ENCODE measurements at regions not wholly inside any gene's neighbourhood (a gene's known extent, or its start where the extent isn't known, plus 50 kb on each side); places are given as distances from the start of the nearest gene placed in this dataset.

DNA sequence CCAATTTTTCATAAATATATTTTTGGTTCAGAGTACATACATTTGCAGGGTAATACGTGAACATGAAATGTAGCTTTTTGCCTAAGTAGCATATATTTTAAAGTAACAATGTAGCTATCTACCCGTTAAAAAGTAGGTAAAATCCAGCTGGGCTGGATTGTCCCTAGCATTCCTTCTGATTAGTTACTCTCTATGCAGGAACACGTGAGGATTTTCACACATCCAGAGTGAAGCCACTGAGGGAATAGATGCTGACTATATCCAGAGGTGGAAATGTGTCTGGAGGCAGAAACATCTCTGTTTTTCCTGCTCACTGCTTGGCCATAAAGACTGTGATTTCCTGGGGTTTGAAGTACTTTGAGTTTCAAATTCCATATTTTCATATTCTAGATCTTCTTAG is 338.9 kb upstream of the KIAA1217 start:
- peaks cover 22% of the 10 kb centered on the region for H3K4me1 ChIP-seq (ENCODE audit: control insufficient read depth, insufficient read depth, low read length)
- H3K36me3 ChIP-seq (ENCODE audit: control insufficient read depth, insufficient read depth, low read length) = no peaks in the 10 kb centered on the region
- H3K9ac ChIP-seq (ENCODE audit: low read depth, low read length) = no peak overlapping the region
- H3K4me3 ChIP-seq (ENCODE audit: low read depth, low read length) = no peak overlapping the region
- H3K27me3 ChIP-seq (ENCODE audit: control insufficient read depth, insufficient read depth, low read length) = no peaks in the 10 kb centered on the region
- no peak overlapping the region for H3K27ac ChIP-seq (ENCODE audit: low read depth, low read length)
- H3K9me3 ChIP-seq (ENCODE audit: control insufficient read depth, insufficient read depth, low read length) = no peaks in the 10 kb centered on the region

DNA sequence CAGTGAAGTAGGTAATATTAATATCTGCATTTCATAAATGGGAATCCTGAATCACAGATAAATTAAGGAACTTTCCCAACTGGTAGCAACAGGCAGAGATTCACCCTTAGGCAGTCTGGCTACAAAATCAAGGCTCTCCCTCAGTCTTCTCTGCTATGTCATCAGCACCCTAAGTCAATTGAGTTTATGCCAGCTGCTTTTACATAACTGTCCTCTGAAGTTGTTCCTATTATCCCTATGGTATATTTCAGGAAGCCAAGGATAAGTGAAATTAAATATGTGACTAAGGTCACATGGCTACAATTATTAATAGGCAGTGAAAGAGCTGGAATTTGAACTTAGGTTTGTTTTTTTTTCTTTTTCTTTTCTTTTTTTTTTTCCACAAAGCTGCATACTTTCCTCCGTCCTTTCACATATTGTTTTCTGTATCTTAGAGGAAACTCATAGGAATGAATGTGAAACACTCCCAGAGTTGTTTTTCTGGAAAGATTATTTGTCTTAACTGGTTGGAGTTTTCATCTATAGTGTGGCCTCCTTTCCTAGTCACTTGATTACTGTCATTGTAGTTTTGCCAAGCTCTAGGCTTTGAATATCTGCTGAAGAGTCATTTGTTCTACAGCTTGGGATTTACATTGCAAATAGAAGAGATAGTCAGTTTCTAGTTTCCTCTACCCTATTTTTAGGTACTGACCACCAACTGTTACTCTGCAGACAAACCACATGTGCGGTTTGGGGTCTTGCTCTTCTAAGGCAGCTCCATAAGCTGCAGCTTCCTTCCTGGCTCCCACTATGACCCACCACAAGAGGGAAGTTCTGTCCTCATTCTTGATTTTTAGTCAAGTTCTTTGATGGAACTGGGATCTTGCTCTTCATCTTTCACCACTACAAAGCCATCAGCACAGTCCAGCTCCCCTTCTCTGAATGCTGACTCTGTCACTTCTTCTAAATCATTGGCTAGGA is 338.0 kb upstream of the KIAA1217 start:
- Histone ChIP-seq H3K9ac (ENCODE audit: low read depth, low read length) (no peak overlapping the region), H3K27ac (ENCODE audit: low read depth, low read length) (no peak overlapping the region)

DNA sequence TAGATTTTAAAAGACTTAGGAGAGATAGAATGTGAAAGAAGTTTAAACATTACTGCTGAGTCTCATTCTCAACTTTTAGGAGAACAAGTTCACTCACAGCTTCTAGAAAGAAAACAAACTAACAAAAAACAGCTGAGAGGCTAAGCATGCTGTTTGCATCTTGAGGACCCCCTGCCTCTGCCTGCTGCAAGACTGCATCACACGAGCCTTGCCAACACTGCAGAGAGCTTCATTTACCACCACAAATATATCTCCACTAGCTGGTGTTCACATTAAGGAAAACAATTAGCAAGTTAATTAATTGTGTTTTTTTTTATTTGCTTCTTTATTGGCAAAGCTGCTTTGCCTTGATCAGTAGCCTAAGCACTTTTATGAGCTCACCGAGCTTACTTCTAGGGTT is 336.6 kb upstream of the KIAA1217 start:
- no peaks in the 10 kb centered on the region for H3K36me3 ChIP-seq (ENCODE audit: control insufficient read depth, insufficient read depth, low read length)
- no peak overlapping the region for H3K27ac ChIP-seq (ENCODE audit: low read depth, low read length)
- H3K9me3 ChIP-seq (ENCODE audit: control insufficient read depth, insufficient read depth, low read length) = no peaks in the 10 kb centered on the region
- no peak overlapping the region for H3K4me3 ChIP-seq (ENCODE audit: low read depth, low read length)
- H3K4me1 ChIP-seq (ENCODE audit: control insufficient read depth, insufficient read depth, low read length) = peaks cover 22% of the 10 kb centered on the region
- H3K9ac ChIP-seq (ENCODE audit: low read depth, low read length) = no peak overlapping the region
- H3K27me3 ChIP-seq (ENCODE audit: control insufficient read depth, insufficient read depth, low read length) = no peaks in the 10 kb centered on the region

More for the DNA sequence above, 338.0 kb upstream of the KIAA1217 start:
- Histone ChIP-seq H3K36me3 (ENCODE audit: control insufficient read depth, insufficient read depth, low read length) (no peaks in the 10 kb centered on the region), H3K4me1 (ENCODE audit: control insufficient read depth, insufficient read depth, low read length) (peaks cover 22% of the 10 kb centered on the region), H3K9me3 (ENCODE audit: control insufficient read depth, insufficient read depth, low read length) (no peaks in the 10 kb centered on the region), H3K4me3 (ENCODE audit: low read depth, low read length) (no peak overlapping the region), H3K27me3 (ENCODE audit: control insufficient read depth, insufficient read depth, low read length) (no peaks in the 10 kb centered on the region)

DNA sequence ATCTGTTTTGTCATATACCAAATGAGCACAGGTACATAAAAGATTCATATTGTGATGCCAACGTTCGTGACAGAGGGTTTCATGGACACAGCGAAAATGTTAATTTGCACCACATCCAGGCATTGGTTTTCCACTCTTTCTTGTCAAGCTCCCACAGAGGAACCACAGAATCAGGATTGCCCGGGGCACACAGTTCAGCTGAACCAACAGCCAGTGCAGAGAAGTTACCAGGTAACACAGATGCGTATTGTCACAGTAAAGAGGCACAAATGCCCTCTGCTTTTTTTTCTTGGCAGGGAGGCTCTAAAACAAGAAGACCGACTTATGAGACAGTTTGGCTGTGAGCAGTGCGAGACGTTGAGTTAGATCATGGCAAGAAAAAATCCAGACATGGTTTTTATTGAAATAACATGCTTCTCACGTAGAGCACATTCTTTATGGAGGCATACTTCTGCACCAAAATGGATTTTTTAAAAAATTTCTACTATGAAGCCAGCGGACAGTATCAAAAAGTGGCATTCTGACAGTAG is 331.1 kb upstream of the KIAA1217 start:
- Histone ChIP-seq H3K27ac (ENCODE audit: low read depth, low read length) (no peak overlapping the region), H3K4me1 (ENCODE audit: control insufficient read depth, insufficient read depth, low read length) (no peaks in the 10 kb centered on the region), H3K9me3 (ENCODE audit: control insufficient read depth, insufficient read depth, low read length) (no peaks in the 10 kb centered on the region), H3K36me3 (ENCODE audit: control insufficient read depth, insufficient read depth, low read length) (no peaks in the 10 kb centered on the region), H3K4me3 (ENCODE audit: low read depth, low read length) (no peak overlapping the region), H3K27me3 (ENCODE audit: control insufficient read depth, insufficient read depth, low read length) (no peaks in the 10 kb centered on the region), H3K9ac (ENCODE audit: low read depth, low read length) (no peak overlapping the region)

DNA sequence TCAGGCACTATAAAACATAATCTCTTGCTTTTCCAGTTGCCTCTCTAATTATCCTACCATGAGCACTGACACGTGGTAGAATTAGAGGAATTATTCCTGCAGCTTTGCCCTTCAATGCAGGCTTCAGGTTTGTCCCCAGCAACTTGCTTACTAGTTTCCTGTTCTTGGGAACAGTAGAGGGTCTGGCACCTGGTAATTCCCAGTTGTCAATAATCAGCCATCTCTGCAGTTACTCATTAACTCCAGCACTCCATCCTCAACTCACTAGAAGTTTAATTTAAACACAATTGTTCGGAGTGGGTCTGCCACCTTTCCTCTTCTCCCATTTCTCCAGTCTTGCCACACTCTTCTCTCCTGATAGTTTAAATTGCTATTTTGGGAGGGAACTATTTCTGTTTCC is 324.3 kb upstream of the KIAA1217 start:
- H3K4me3 ChIP-seq (ENCODE audit: low read depth, low read length) = no peak overlapping the region
- no peaks in the 10 kb centered on the region for H3K9me3 ChIP-seq (ENCODE audit: control insufficient read depth, insufficient read depth, low read length)
- no peaks in the 10 kb centered on the region for H3K4me1 ChIP-seq (ENCODE audit: control insufficient read depth, insufficient read depth, low read length)
- no peaks in the 10 kb centered on the region for H3K27me3 ChIP-seq (ENCODE audit: control insufficient read depth, insufficient read depth, low read length)
- H3K27ac ChIP-seq (ENCODE audit: low read depth, low read length) = no peak overlapping the region
- H3K9ac ChIP-seq (ENCODE audit: low read depth, low read length) = no peak overlapping the region
- no peaks in the 10 kb centered on the region for H3K36me3 ChIP-seq (ENCODE audit: control insufficient read depth, insufficient read depth, low read length)

DNA sequence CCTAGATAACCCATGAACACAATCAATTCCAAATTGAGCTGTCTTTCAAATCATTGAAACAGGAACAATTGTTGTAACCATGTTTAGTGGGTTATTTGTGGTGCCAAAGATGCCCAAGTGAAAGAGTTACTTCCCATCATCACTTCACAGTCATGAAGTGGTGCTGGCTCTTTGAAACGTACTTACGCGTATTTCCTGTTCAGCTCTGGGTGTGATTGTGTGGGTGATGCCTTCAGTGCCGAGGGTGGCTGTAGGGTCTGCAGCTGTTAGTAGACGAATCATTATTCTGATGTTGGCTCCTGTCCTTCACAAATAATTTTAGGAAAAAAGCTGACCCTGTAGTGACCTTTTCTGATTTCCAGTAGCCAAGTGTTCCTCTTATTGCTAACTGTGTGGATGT is 323.1 kb upstream of the KIAA1217 start:
- Histone ChIP-seq H3K9me3 (ENCODE audit: control insufficient read depth, insufficient read depth, low read length) (no peaks in the 10 kb centered on the region), H3K4me3 (ENCODE audit: low read depth, low read length) (no peak overlapping the region), H3K27ac (ENCODE audit: low read depth, low read length) (no peak overlapping the region), H3K4me1 (ENCODE audit: control insufficient read depth, insufficient read depth, low read length) (no peaks in the 10 kb centered on the region), H3K36me3 (ENCODE audit: control insufficient read depth, insufficient read depth, low read length) (no peaks in the 10 kb centered on the region), H3K9ac (ENCODE audit: low read depth, low read length) (no peak overlapping the region), H3K27me3 (ENCODE audit: control insufficient read depth, insufficient read depth, low read length) (no peaks in the 10 kb centered on the region)

DNA sequence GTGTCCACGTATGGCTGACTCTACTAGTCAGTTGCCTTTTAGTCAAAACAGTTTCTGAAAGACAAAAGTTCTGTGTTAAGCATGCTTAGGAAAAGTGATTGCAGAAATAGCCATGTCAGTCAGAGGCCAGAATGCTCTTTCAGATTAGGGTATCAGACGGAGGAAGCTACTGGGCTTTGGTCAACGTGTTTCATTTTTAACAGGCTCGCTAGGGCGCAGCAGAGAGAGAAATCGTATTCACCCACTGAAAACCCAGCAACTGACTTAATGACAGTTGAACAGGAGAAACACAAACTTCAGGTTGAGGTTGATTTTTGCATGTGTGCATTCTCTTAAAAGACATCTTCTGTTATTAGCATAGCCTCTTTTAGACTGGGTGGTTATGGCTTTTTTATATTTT is 322.6 kb upstream of the KIAA1217 start:
- no peak overlapping the region for H3K4me3 ChIP-seq (ENCODE audit: low read depth, low read length)
- H3K27ac ChIP-seq (ENCODE audit: low read depth, low read length) = no peak overlapping the region
- H3K9ac ChIP-seq (ENCODE audit: low read depth, low read length) = no peak overlapping the region
- no peaks in the 10 kb centered on the region for H3K9me3 ChIP-seq (ENCODE audit: control insufficient read depth, insufficient read depth, low read length)
- no peaks in the 10 kb centered on the region for H3K27me3 ChIP-seq (ENCODE audit: control insufficient read depth, insufficient read depth, low read length)
- no peaks in the 10 kb centered on the region for H3K36me3 ChIP-seq (ENCODE audit: control insufficient read depth, insufficient read depth, low read length)
- no peaks in the 10 kb centered on the region for H3K4me1 ChIP-seq (ENCODE audit: control insufficient read depth, insufficient read depth, low read length)

DNA sequence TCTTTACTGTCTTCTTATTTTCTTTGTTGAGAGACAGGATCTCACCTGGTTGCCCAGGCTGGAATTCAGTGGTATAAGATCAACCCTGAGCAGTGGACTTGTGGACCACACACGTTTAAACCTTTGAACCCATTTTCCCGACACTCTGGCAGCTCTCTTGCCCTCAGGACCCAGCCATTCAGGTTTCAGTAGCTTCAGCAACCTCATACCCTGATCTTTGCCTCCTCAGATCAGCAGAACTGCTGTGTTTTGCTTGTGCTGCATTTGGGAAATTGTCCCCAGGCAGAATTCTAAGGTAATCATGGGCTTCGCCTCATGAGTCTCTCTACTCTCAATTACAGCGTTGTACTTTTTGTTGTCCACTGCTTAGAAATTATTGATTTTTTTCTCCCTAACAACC is 317.6 kb upstream of the KIAA1217 start:
- Histone ChIP-seq H3K27ac (ENCODE audit: low read depth, low read length) (no peak overlapping the region), H3K9me3 (ENCODE audit: control insufficient read depth, insufficient read depth, low read length) (no peaks in the 10 kb centered on the region), H3K36me3 (ENCODE audit: control insufficient read depth, insufficient read depth, low read length) (no peaks in the 10 kb centered on the region), H3K4me3 (ENCODE audit: low read depth, low read length) (no peak overlapping the region), H3K27me3 (ENCODE audit: control insufficient read depth, insufficient read depth, low read length) (no peaks in the 10 kb centered on the region), H3K9ac (ENCODE audit: low read depth, low read length) (no peak overlapping the region), H3K4me1 (ENCODE audit: control insufficient read depth, insufficient read depth, low read length) (no peaks in the 10 kb centered on the region)

DNA sequence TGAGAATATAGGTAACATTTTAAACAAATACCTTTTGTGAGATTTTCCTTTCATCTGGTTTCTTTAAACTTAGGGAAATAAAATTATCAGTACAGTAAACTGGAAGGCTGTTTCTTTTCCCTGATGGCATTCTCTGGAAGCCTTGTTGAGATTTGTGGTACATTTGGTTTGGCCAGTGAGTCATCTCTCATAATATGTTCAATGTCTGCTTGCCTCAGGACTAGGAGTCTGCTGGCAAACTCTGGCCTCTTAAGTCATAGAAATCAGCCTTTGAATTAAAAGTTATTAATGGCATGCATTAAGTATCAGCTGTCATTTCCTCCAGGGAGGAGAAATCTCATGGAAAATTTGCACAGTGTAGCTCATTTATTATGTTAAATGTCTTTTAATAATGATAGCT is 316.6 kb upstream of the KIAA1217 start:
- Histone ChIP-seq H3K9me3 (ENCODE audit: control insufficient read depth, insufficient read depth, low read length) (no peaks in the 10 kb centered on the region), H3K27me3 (ENCODE audit: control insufficient read depth, insufficient read depth, low read length) (no peaks in the 10 kb centered on the region), H3K27ac (ENCODE audit: low read depth, low read length) (no peak overlapping the region), H3K36me3 (ENCODE audit: control insufficient read depth, insufficient read depth, low read length) (no peaks in the 10 kb centered on the region), H3K9ac (ENCODE audit: low read depth, low read length) (no peak overlapping the region), H3K4me3 (ENCODE audit: low read depth, low read length) (no peak overlapping the region), H3K4me1 (ENCODE audit: control insufficient read depth, insufficient read depth, low read length) (no peaks in the 10 kb centered on the region)

DNA sequence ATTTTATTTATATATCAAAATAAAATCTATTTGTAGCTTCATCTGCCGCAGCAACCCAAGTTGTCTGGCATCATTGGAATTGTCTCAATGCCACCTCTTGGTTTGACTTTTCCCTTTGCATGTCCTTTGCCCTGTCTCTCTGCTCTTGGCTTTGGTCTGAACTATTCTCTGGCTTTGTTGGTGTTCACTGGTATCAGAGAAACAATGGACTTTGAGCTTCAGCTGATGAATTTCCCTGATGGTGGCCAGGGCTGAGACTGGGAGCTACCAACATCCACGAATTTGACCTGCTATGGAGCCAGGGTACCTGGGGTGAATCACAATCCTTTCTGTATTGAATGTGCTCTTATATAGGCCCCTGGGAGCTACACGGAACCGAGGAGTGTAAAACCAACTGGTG is 311.7 kb upstream of the KIAA1217 start:
- Histone ChIP-seq H3K36me3 (ENCODE audit: control insufficient read depth, insufficient read depth, low read length) (no peaks in the 10 kb centered on the region), H3K9me3 (ENCODE audit: control insufficient read depth, insufficient read depth, low read length) (no peaks in the 10 kb centered on the region), H3K27ac (ENCODE audit: low read depth, low read length) (no peak overlapping the region), H3K27me3 (ENCODE audit: control insufficient read depth, insufficient read depth, low read length) (no peaks in the 10 kb centered on the region), H3K4me1 (ENCODE audit: control insufficient read depth, insufficient read depth, low read length) (no peaks in the 10 kb centered on the region), H3K9ac (ENCODE audit: low read depth, low read length) (no peak overlapping the region), H3K4me3 (ENCODE audit: low read depth, low read length) (no peak overlapping the region)

DNA sequence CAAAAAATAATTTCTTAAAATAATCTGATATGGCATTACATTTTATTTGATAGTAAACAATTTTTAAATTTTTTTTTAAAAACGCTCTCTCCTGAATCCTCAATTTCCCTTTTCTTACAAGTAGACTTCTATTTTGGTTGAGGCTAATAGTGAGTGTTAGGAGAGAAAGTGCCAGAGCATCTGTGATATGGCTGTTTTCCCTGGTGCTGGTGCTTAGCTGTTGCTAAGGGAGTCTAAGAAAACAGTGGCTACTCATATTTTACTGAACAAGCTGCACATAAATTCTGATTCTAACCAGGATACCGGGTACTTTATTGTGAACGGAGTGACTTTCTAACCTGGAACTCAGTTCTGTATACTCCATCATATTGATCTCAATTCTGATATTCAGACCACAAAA is 311.1 kb upstream of the KIAA1217 start:
- H3K36me3 ChIP-seq (ENCODE audit: control insufficient read depth, insufficient read depth, low read length) = no peaks in the 10 kb centered on the region
- no peak overlapping the region for H3K4me3 ChIP-seq (ENCODE audit: low read depth, low read length)
- H3K9me3 ChIP-seq (ENCODE audit: control insufficient read depth, insufficient read depth, low read length) = no peaks in the 10 kb centered on the region
- H3K27ac ChIP-seq (ENCODE audit: low read depth, low read length) = no peak overlapping the region
- no peak overlapping the region for H3K9ac ChIP-seq (ENCODE audit: low read depth, low read length)
- no peaks in the 10 kb centered on the region for H3K4me1 ChIP-seq (ENCODE audit: control insufficient read depth, insufficient read depth, low read length)
- H3K27me3 ChIP-seq (ENCODE audit: control insufficient read depth, insufficient read depth, low read length) = no peaks in the 10 kb centered on the region
